ENCODE measurements at regions not wholly inside any gene's neighbourhood (a gene's known extent, or its start where the extent isn't known, plus 50 kb on each side); places are given as distances from the start of the nearest gene placed in this dataset.

- TF ChIP-seq CHD7 (IDR thresholded peaks at IDR 0.05; ENCODE audit: low read depth, low read length) (no peak), POLR3A (IDR thresholded peaks at IDR 0.05; ENCODE audit: borderline replicate concordance, extremely low read depth, insufficient read depth, insufficient read length) (no peak), SMC3 (conservative IDR thresholded peaks at IDR 0.05; ENCODE audit: insufficient read depth, low read depth, low read length) (no peak), SMARCE1 (IDR thresholded peaks at IDR 0.05) (no peak), PTBP1 (IDR thresholded peaks at IDR 0.05; ENCODE audit: low read depth, low read length) (no peak), USF2 (CRISPR knock-in tag; IDR thresholded peaks at IDR 0.05) (no peak), TRIM28 (IDR thresholded peaks at IDR 0.05) (no peak), HMG20A (CRISPR knock-in tag; conservative IDR thresholded peaks at IDR 0.05) (no peak), HDAC2 (IDR thresholded peaks at IDR 0.05) (no peak), SRSF3 (IDR thresholded peaks at IDR 0.05; ENCODE audit: insufficient read depth, low read length) (no peak), E2F8 (IDR thresholded peaks at IDR 0.05; ENCODE audit: low read depth, partially characterized antibody) (no peak), OTX1 (CRISPR knock-in tag; IDR thresholded peaks at IDR 0.05) (no peak), RBFOX2 (IDR thresholded peaks at IDR 0.05; ENCODE audit: low read depth, low read length) (no peak), NBN (IDR thresholded peaks at IDR 0.05; ENCODE audit: low read depth) (no peak), ZNF644 (tag; IDR thresholded peaks at IDR 0.05; ENCODE audit: low read depth) (peak; percentile 82)
Observed at GRCh38 chr6:43917878-43918382, 147.9 kb downstream of the VEGFA start (continued).

All from K562 (cell line).